22Rv1 (cell line): ENCODE measurements at regions not wholly inside any gene's neighbourhood (a gene's known extent, or its start where the extent isn't known, plus 50 kb on each side); places are given as distances from the start of the nearest gene placed in this dataset.

Experiments used
- ZFX ChIP-seq: fragments of 450-650 bp; IDR thresholded peaks from 2 replicates; pipeline ENCODE4 v1.6.1; 2017; ENCODE audit warnings: antibody characterized with exemption, borderline replicate concordance
- TF ChIP-seq, protein P1 (sequence below): fragments of 450-650 bp; IDR thresholded peaks from 2 replicates; pipeline ENCODE4 v1.5.1; 2017; ENCODE audit warnings: mild to moderate bottlenecking

DNA sequence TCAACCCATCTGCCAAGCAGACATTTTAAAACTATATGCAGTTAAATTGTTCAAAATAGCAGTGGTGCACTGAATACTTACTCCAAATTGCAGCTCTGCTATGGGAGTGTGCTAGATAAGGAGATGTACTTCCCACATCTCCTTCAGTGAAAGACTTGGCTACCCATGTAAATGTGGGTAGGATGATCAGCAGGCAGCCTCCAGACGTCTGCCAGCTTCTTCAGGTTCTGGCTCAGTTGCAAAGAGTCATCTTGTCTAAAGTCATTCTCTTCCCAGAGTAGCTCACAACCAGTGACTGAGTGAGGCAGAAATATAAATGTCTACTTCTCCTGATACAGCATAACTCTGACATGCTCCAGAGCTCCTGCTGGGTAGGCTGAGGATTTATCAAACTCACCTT, 1050.0 kb upstream of the CDH10 start:
- TF ChIP-seq, protein P1, sequence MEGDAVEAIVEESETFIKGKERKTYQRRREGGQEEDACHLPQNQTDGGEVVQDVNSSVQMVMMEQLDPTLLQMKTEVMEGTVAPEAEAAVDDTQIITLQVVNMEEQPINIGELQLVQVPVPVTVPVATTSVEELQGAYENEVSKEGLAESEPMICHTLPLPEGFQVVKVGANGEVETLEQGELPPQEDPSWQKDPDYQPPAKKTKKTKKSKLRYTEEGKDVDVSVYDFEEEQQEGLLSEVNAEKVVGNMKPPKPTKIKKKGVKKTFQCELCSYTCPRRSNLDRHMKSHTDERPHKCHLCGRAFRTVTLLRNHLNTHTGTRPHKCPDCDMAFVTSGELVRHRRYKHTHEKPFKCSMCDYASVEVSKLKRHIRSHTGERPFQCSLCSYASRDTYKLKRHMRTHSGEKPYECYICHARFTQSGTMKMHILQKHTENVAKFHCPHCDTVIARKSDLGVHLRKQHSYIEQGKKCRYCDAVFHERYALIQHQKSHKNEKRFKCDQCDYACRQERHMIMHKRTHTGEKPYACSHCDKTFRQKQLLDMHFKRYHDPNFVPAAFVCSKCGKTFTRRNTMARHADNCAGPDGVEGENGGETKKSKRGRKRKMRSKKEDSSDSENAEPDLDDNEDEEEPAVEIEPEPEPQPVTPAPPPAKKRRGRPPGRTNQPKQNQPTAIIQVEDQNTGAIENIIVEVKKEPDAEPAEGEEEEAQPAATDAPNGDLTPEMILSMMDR: no peak
- TF ChIP-seq ZFX: no peak
